Naive thymus-derived CD8-positive, alpha-beta T cell (primary cell): ENCODE measurements at regions not wholly inside any gene's neighbourhood (a gene's known extent, or its start where the extent isn't known, plus 50 kb on each side); places are given as distances from the start of the nearest gene placed in this dataset.
A peak's percentile ranks its signal among the peaks of the same experiment; 100 is the strongest.

Experiments
- ATAC-seq, 2 donors: fragments of 150-1000 bp; cut with Tn5 transposase in 1 of 2; sonication (Bioruptor Pico), chemical (Tn5 transposase) in 1 of 2; 1 replicate in 1 of 2; 2 replicates in 1 of 2; pipeline ENCODE4 v1.10.0; 2021; ENCODE audit warnings: mild to moderate bottlenecking in 2 of 2, moderate library complexity in 2 of 2
- POLR2A ChIA-PET: fragments of 350-600 bp; sonication (Branson Sonifier 250); formaldehyde crosslinking; loops from one replicate; lab custom pipeline; 2021; ENCODE audit warnings: antibody characterized with exemption; lab: Charles Lee
- DNase-seq, 10 donors: peaks; one replicate each; pipeline versions ENCODE4 v3.0.0 to v3.0.0-alpha.2; 2020 to 2022
- H3K27ac Mint-ChIP-seq, 10 donors: one replicate each; pipeline ENCODE4 v1.8.0; 2020 to 2022; ENCODE audit warnings: mild to moderate bottlenecking in 10 of 10, mixed read lengths in 10 of 10, moderate library complexity in 4 of 10, inconsistent platforms in 1 of 10
- H3K27me3 Mint-ChIP-seq, 5 donors: one replicate each; pipeline ENCODE4 v1.8.0; 2021 to 2022; ENCODE audit warnings: mixed read lengths in 5 of 5
- H3K36me3 Mint-ChIP-seq, 3 donors: one replicate each; pipeline ENCODE4 v1.8.0; 2020 to 2022; ENCODE audit warnings: mixed read lengths in 3 of 3, mild to moderate bottlenecking in 2 of 3, inconsistent platforms in 1 of 3
- H3K4me1 Mint-ChIP-seq, 4 donors: one replicate each; pipeline ENCODE4 v1.8.0; 2021 to 2022; ENCODE audit warnings: mixed read lengths in 4 of 4
- H3K4me3 Mint-ChIP-seq, 10 donors: one replicate each; pipeline ENCODE4 v1.8.0; 2020 to 2022; ENCODE audit warnings: mild to moderate bottlenecking in 10 of 10, mixed read lengths in 10 of 10, moderate library complexity in 6 of 10, inconsistent platforms in 1 of 10
- H3K9me3 Mint-ChIP-seq, 9 donors: one replicate each; pipeline ENCODE4 v1.8.0; 2020 to 2022; ENCODE audit warnings: mixed read lengths in 9 of 9, mild to moderate bottlenecking in 3 of 9, inconsistent platforms in 1 of 9, moderate library complexity in 1 of 9

DNA sequence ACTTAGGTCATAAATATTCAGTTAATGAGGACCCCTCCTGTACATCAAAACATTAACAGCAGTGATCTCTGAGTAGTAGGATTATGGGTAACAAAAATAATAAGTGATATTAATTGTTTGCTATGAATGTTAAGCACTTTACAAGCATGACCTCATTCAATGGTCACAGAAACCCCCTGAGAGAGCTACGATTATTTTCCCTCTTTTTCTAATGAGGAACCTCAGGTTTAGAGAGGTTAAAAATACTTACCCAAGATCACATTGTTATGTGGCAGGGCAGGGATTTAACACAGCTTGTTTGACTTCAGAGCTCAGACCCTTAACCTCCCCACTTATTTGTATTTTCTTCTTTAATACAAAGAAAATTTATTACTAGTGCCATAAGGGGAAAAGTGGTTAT, 228.2 kb downstream of the TBL1XR1 start:
- Mint-ChIP-seq H3K27ac (no peak overlapping the region), H3K4me1 (peaks cover 0 to 9% (median 5%) of the 10 kb centered on the region in 4 donors), H3K4me3 (no peak overlapping the region), H3K9me3 (no peaks in the 10 kb centered on the region), H3K27me3 (no peaks in the 10 kb centered on the region), H3K36me3 (no peaks in the 10 kb centered on the region)
- POLR2A ChIA-PET: no interaction called here
- DNase-seq (no peak), ATAC-seq (no peak)

GRCh38 chr3:176968631-176969030, 228.7 kb downstream of the TBL1XR1 start:
- Mint-ChIP-seq H3K36me3 (no peaks in the 10 kb centered on the region), H3K27ac (no peak overlapping the region), H3K9me3 (no peaks in the 10 kb centered on the region), H3K27me3 (no peaks in the 10 kb centered on the region), H3K4me3 (no peak overlapping the region), H3K4me1 (peaks cover 0 to 9% (median 5%) of the 10 kb centered on the region in 4 donors)
- POLR2A ChIA-PET: no interaction called here
- DNase-seq (no peak), ATAC-seq (no peak)

DNA sequence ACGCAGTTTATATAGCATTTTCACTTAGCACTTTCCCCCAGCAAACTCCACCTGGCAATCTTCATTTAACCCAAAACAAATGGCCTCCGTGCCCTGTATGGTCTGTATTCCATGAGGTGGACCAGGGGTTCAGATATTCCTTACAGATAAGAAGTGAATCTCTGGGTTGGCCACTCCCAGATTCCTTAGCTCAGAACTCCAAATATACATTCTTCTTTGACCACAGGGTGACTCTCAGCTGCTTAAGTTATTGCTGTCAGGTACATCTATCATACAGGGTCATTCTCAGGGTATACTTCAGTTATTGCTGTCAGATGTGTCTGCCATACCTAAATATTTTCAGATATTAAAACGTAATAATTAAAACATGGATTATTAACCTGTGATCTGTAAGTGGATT, 229.8 kb downstream of the TBL1XR1 start:
- ATAC-seq (no peak), DNase-seq (no peak)
- Mint-ChIP-seq H3K27me3 (peaks cover 0 to 2% (median 1%) of the 10 kb centered on the region in 5 donors), H3K4me1 (peaks cover 0 to 9% (median 5%) of the 10 kb centered on the region in 4 donors), H3K36me3 (no peaks in the 10 kb centered on the region), H3K27ac (no peak overlapping the region), H3K4me3 (no peak overlapping the region), H3K9me3 (no peaks in the 10 kb centered on the region)
- POLR2A ChIA-PET: no interaction called here

DNA sequence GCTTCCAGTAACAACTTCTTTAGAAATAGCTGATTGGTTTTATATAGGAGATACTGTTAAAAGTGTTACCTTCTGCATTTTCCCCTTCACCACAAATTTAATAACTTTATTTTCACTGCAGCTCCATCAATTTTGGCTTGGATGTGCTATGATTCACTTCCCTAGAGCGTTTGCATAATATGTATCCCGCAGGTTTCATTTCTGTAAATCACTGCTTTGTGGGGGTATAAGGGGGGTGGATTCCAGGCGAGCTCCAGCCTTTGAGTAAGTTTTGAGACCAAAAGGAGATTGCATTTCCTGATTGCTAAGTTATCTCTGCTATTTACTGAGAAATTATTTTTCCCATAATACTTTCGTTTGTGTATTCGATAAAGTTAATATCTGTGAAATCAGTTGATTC, 232.6 kb downstream of the TBL1XR1 start:
- no peak for DNase-seq
- Mint-ChIP-seq H3K4me3 (no peak overlapping the region), H3K27me3 (peaks cover 0 to 6% (median 2%) of the 10 kb centered on the region in 5 donors), H3K9me3 (no peaks in the 10 kb centered on the region), H3K4me1 (peaks cover 0 to 9% (median 4%) of the 10 kb centered on the region in 4 donors), H3K27ac (no peak overlapping the region), H3K36me3 (no peaks in the 10 kb centered on the region)
- POLR2A ChIA-PET: no interaction called here
- no peak for ATAC-seq

DNA sequence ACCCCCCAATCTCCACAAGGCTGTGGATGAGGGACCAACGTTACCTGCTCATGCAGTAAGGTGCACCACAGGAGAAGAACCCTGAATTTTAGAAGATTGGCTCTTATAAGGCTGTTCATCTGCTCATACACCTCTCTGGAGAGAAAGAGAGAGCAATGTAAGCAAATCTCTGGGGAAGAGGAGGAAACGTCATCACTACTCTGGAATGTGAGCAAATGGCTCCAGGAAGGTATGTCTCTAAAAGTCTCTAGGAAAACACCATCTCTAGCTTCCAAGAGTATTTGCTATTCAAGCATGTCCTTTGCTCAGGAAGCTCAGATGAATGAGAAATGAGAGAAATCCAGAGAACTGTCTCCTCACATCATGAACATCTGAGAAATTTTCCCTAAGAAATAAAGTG, 235.4 kb downstream of the TBL1XR1 start:
- H3K27me3 Mint-ChIP-seq: peaks cover 0 to 6% (median 2%) of the 10 kb centered on the region in 5 donors
- no peaks in the 10 kb centered on the region for H3K9me3 Mint-ChIP-seq
- no peak overlapping the region for H3K27ac Mint-ChIP-seq
- ATAC-seq (no peak), DNase-seq (no peak)
- peaks cover 0 to 9% (median 4%) of the 10 kb centered on the region in 4 donors for H3K4me1 Mint-ChIP-seq
- no peaks in the 10 kb centered on the region for H3K36me3 Mint-ChIP-seq
- POLR2A ChIA-PET: no interaction called here
- H3K4me3 Mint-ChIP-seq: no peak overlapping the region

DNA sequence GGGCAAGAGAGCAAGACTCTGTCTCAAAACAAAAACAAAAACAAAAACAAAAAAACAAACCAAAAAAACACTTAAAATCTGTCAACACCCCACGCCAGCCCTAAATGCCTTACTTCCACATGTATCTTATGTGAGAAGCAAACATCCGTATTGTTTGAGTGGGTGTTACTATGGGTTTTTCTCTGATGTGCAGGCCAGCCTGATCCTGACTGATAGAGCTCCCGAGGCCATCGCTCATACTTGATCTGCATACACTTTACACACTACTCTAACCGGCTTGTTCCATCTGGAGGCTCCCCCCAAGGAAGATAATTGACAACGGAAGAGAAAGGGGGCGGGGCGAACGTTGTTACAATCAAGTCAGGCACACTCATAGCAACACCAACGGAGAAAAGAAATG, 237.4 kb downstream of the TBL1XR1 start:
- DNase-seq (no peak), ATAC-seq (no peak)
- peaks cover 0 to 6% (median 2%) of the 10 kb centered on the region in 5 donors for H3K27me3 Mint-ChIP-seq
- POLR2A ChIA-PET: no interaction called here
- H3K27ac Mint-ChIP-seq: no peak overlapping the region
- H3K36me3 Mint-ChIP-seq: no peaks in the 10 kb centered on the region
- H3K4me1 Mint-ChIP-seq: no peaks in the 10 kb centered on the region
- no peaks in the 10 kb centered on the region for H3K9me3 Mint-ChIP-seq
- no peak overlapping the region for H3K4me3 Mint-ChIP-seq

DNA sequence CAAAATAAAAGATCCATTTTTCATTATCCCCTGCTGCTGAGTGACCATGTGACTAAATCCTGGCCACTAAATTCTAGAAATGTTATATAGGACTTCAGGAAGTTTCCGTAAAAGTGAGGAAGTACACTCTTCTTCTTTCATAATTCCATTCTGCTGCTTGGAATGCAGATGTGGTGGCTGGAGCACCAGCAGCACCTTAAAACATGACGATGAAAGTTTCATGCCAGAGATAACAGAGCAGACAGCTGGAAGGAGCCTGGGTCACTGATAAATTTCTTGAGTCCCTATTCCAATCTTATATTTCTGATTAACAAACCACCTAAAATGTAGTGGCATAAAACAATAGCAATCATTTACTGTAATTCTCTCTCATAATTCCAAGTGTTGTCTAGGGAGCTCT, 238.7 kb downstream of the TBL1XR1 start:
- peaks cover 0 to 6% (median 2%) of the 10 kb centered on the region in 5 donors for H3K27me3 Mint-ChIP-seq
- POLR2A ChIA-PET: no interaction called here
- DNase-seq (no peak), ATAC-seq (no peak)
- H3K36me3 Mint-ChIP-seq: no peaks in the 10 kb centered on the region
- no peaks in the 10 kb centered on the region for H3K4me1 Mint-ChIP-seq
- H3K27ac Mint-ChIP-seq: no peak overlapping the region
- H3K9me3 Mint-ChIP-seq: no peaks in the 10 kb centered on the region
- H3K4me3 Mint-ChIP-seq: no peak overlapping the region

- Mint-ChIP-seq H3K27me3 (peaks cover 0 to 2% (median 0%) of the 10 kb centered on the region in 5 donors), H3K4me1 (no peaks in the 10 kb centered on the region), H3K36me3 (no peaks in the 10 kb centered on the region), H3K4me3 (no peak overlapping the region), H3K9me3 (no peaks in the 10 kb centered on the region), H3K27ac (no peak overlapping the region)
- ATAC-seq: no peak
- no peak for DNase-seq
- POLR2A ChIA-PET: no interaction called here
Observed at GRCh38 chr3:176954517-176954916, 242.8 kb downstream of the TBL1XR1 start.

- DNase-seq: no peak
- Mint-ChIP-seq H3K27me3 (peaks cover 0 to 2% (median 0%) of the 10 kb centered on the region in 5 donors), H3K9me3 (no peaks in the 10 kb centered on the region), H3K4me3 (no peak overlapping the region), H3K36me3 (no peaks in the 10 kb centered on the region), H3K27ac (peak overlapping the region in 1 of 10 donors; percentile 21), H3K4me1 (no peaks in the 10 kb centered on the region)
- ATAC-seq: no peak
- POLR2A ChIA-PET: no interaction called here
Observed at GRCh38 chr3:176953106-176954060, 243.9 kb downstream of the TBL1XR1 start.

GRCh38 chr3:176951586-176952292, 245.5 kb downstream of the TBL1XR1 start:
- H3K4me1 Mint-ChIP-seq: peaks cover 0 to 6% (median 0%) of the 10 kb centered on the region in 4 donors
- H3K36me3 Mint-ChIP-seq: no peaks in the 10 kb centered on the region
- H3K27me3 Mint-ChIP-seq: peaks cover 0 to 2% (median 0%) of the 10 kb centered on the region in 5 donors
- ATAC-seq: no peak
- H3K4me3 Mint-ChIP-seq: no peak overlapping the region
- no peaks in the 10 kb centered on the region for H3K9me3 Mint-ChIP-seq
- H3K27ac Mint-ChIP-seq: no peak overlapping the region
- DNase-seq: no peak
- POLR2A ChIA-PET: no interaction called here

GRCh38 chr3:176951144-176951543, 246.1 kb downstream of the TBL1XR1 start:
- H3K4me3 Mint-ChIP-seq: no peak overlapping the region
- no peaks in the 10 kb centered on the region for H3K36me3 Mint-ChIP-seq
- peaks cover 0 to 2% (median 0%) of the 10 kb centered on the region in 5 donors for H3K27me3 Mint-ChIP-seq
- H3K4me1 Mint-ChIP-seq: peaks cover 0 to 6% (median 0%) of the 10 kb centered on the region in 4 donors
- ATAC-seq (no peak), DNase-seq (no peak)
- POLR2A ChIA-PET: no interaction called here
- no peak overlapping the region for H3K27ac Mint-ChIP-seq
- H3K9me3 Mint-ChIP-seq: no peaks in the 10 kb centered on the region

DNA sequence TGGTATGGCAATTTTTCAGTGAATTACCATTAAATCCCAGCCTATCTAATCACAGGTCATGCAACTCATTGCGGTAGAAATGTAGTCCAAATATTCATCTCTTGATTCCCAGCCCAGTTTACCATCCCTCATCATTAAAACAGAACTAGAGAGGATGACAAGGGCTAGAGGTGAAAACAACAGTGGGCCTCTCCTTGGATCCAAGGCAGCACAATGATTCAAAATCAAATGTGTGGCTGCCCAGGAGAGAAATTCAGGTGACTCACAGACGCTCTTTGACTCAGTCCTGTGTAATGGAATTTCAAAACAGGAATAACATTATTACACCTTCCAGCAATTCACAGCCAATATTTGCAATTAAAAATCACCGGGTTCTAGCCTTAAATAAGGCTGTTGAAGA, 246.5 kb downstream of the TBL1XR1 start:
- no peaks in the 10 kb centered on the region for H3K36me3 Mint-ChIP-seq

GRCh38 chr3:176948151-176948550, 249.1 kb downstream of the TBL1XR1 start:
- Mint-ChIP-seq H3K4me1 (peaks cover 0 to 6% (median 0%) of the 10 kb centered on the region in 4 donors), H3K27ac (no peak overlapping the region), H3K9me3 (no peaks in the 10 kb centered on the region), H3K4me3 (no peak overlapping the region), H3K27me3 (no peaks in the 10 kb centered on the region), H3K36me3 (no peaks in the 10 kb centered on the region)
- no peak for DNase-seq
- no peak for ATAC-seq
- POLR2A ChIA-PET: no interaction called here

More for the DNA sequence above, 246.5 kb downstream of the TBL1XR1 start:
- ATAC-seq (no peak), DNase-seq (no peak)
- Mint-ChIP-seq H3K27me3 (peaks cover 0 to 2% (median 0%) of the 10 kb centered on the region in 5 donors), H3K9me3 (no peaks in the 10 kb centered on the region), H3K4me1 (peaks cover 0 to 6% (median 0%) of the 10 kb centered on the region in 4 donors), H3K4me3 (no peak overlapping the region), H3K27ac (no peak overlapping the region)
- POLR2A ChIA-PET: no interaction called here
